ENCODE measurements at regions not wholly inside any gene's neighbourhood (a gene's known extent, or its start where the extent isn't known, plus 50 kb on each side); places are given as distances from the start of the nearest gene placed in this dataset.

DNA sequence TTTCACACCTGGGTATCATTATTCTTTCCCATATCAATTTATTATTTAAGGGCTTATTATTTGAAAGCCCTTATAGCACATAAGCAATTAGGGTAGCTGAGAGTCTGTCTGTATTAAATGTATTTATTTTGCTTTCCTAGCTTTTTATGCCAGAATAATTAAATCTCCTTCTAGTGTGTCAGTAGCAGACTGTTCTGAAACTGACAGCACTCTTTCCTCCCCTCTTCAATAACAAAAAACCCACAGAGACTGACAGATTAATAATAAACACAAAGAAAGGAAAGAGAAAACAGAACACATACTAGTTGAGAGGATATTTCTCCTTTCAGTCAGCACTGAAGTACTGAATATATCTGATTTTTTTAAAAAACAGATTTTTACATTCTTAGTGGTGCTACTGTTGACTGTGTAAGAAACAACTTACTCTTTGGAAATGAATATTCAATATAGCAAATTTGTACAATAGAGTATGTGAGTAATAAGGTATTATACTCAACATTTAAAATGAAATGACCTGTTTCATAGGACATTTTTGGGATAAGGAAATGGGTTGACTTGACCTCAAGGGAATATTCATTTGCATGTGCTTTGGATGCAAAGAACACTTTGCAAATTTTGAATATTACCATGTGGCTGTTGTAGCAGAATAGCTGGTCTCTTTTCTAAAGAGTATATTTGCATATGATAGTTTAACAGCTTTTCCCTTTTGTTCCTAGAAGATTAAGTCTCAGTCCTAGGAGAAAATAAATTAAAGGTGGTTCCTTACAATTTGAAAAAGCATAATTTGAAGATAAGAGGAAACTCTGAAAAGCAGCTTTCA lies 208.3 kb downstream of the SPATA31D1 start:
- no peak for ATAC-seq (ENCODE audit: poor library complexity)
- DNase-seq = no peak
- intact Hi-C loops (cut with DNase I) = no loop called here

- no peak for ATAC-seq (ENCODE audit: poor library complexity)
- no peak for DNase-seq
- intact Hi-C loops (cut with DNase I) = no loop called here
These were observed 212.6 kb downstream of the SPATA31D1 start for GRCh38 chr9:82201196-82201595.

DNA sequence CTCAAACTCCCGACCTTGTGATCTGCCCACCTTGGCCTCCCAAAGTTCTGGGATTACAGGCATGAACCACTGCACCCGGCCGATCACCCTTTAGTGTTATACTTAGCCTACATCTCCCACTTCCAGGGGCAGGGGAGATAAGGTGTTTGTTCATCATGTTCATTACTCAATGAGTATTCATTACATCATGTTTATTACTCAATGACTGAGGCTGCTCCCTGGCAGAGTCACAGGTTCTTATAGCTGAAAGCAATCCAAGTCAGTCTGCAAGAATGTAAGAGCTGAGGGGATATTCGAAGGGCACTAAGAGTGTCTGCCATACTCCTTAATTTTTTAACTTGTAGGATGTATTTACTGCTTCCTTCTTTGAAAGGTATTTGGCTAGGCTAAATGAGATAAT lies 214.2 kb downstream of the SPATA31D1 start:
- intact Hi-C loops (cut with DNase I) = no loop called here
- DNase-seq (no peak), ATAC-seq (ENCODE audit: poor library complexity) (no peak)

GRCh38 chr9:82206490-82206889 lies 217.9 kb downstream of the SPATA31D1 start:
- intact Hi-C loops (cut with DNase I) = no loop called here
- ATAC-seq (ENCODE audit: poor library complexity) (no peak), DNase-seq (no peak)

DNA sequence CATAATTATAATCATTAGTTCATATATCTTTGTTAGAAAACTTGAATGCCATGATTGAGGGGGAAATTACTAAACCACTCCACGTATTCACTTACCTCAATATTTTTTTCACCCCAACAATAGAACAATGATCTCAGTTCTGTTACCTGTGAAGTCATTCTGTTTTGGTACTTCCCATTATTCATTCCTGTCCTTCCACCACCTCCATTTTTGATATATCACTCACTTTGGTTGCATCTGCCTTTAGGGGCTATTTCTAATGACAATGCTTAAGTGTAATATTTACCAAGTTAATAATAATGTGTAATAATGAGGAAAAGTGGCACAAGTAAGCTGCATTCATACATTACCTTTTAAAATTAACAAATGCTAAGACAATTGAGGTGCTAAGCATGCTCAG lies 218.4 kb downstream of the SPATA31D1 start:
- DNase-seq (no peak), ATAC-seq (ENCODE audit: poor library complexity) (no peak)
- intact Hi-C loops (cut with DNase I) = no loop called here

- DNase-seq (no peak), ATAC-seq (ENCODE audit: poor library complexity) (no peak)
- intact Hi-C loops (cut with DNase I) = no loop called here
These were observed 220.3 kb downstream of the SPATA31D1 start for GRCh38 chr9:82208741-82209450.

DNA sequence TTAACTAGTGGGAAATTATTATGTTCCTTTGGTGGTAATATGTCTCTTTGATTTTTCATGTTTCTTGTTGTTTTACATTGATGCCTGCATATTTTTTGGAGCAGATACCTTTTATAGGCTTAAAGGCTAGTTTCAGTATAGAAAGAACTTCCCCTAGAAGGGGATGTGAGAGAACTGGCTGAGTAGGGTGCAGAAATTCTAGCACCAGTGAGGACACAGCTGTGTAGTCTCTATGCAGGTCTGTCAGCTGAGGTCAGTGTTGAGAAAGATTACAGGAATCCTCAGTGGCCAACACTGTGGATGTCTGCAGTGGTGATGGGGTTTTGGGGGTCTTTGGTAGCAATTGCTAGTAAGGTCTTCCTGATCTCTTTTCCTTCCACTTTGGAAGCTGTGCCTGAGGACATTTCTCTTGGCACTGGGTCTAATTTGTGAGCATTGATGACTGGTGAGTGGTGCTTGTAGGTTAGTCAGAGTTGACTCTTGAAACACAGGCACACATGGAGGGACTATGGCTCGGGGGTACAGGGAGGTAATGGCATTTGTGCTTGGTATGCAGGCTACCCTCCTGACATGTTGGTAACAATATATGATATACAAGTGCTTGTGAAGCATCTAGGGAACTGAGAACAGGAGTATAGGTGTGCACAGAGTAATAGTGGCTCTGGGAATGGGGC lies 221.4 kb downstream of the SPATA31D1 start:
- ATAC-seq (ENCODE audit: poor library complexity) (no peak), DNase-seq (no peak)
- intact Hi-C loops (cut with DNase I) = no loop called here

GRCh38 chr9:82212885-82213284 lies 224.3 kb downstream of the SPATA31D1 start:
- intact Hi-C loops (cut with DNase I) = no loop called here
- ATAC-seq (ENCODE audit: poor library complexity) (no peak), DNase-seq (no peak)

DNA sequence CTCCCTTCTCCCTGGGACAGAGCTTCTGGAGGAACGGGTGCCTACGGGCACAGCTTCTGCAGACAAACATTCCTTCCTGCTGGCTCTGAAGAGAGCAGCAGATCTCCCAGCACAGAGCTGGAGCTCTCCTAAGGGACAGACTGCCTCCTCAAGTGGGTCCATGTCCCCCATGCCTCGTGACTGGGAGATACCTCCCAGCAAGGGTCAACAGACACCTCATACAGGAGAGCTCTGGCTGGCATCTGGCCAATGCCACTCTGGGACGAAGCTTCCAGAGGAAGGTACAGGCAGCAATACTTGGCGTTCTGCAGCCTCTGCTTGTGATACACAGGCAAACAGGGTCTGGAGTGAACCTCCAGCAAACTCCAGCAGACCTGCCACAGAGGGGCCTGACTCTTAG lies 227.9 kb downstream of the SPATA31D1 start:
- no peak for DNase-seq
- intact Hi-C loops (cut with DNase I) = no loop called here
- ATAC-seq (ENCODE audit: poor library complexity) = no peak

GRCh38 chr9:82223442-82223841 lies 234.9 kb downstream of the SPATA31D1 start:
- ATAC-seq (ENCODE audit: poor library complexity) (no peak), DNase-seq (no peak)
- intact Hi-C loops (cut with DNase I) = no loop called here

GRCh38 chr9:82231411-82231810 lies 242.8 kb downstream of the SPATA31D1 start:
- no peak for ATAC-seq (ENCODE audit: poor library complexity)
- intact Hi-C loops (cut with DNase I) = no loop called here
- no peak for DNase-seq

- no peak for DNase-seq
- intact Hi-C loops (cut with DNase I) = no loop called here
- no peak for ATAC-seq (ENCODE audit: poor library complexity)
These were observed 245.8 kb downstream of the SPATA31D1 start for GRCh38 chr9:82234160-82234943.

DNA sequence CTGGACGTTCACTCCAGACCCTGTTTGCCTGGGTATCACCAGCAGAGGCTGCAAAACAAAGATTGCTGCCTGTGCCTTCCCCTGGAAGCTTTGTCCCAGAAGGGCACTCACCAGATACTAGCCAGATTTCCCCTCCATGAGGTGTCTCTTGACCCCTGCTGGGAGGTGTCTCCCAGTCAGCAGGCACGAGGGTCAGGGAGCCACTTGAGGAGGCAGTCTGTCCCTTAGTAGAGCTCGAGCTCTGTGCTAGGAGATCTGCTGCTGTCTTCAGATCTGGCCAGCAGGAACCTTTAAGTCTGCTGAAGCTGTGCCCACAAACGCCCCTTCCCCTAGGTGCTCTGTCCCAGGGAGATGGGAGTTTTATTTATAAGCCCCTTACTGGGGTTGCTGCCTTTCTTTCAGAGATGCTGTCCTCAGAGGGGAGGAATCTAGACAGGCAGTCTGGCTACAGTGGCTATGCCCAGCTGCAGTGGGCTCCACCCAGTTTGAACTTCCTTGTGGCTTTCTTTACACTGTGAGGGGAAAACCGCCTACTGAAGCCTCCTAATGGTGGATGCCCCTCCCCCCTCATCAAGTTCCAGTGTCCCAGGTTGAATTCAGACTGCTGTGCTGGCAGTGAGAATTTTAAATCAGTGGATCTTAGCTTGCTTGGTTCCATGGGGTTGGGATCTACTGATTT lies 253.9 kb downstream of the SPATA31D1 start:
- ATAC-seq (ENCODE audit: poor library complexity) = no peak
- no peak for DNase-seq

DNA sequence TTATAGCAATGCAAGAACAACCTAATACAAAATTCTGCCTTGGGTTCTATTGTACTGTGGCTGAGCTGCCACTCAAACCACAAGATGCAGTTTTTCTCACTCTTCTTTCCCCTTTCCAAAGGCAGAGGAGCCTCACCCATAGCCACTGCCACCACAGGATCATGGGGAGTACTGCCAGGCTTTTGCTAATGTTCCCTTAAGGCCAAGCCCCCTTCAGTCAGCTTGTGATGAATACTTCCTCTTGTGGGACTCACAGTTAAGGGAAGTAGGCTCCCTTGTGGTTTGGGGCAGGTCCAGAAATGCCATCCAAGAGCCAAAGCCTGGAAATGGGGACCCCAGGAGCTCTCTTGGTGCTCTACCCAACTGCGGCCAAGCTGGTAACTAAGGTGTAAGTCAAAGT lies 258.7 kb downstream of the SPATA31D1 start:
- intact Hi-C loops (cut with DNase I) = no loop called here
- ATAC-seq (ENCODE audit: poor library complexity) = no peak
- no peak for DNase-seq

More for the DNA sequence above, 253.9 kb downstream of the SPATA31D1 start:
- intact Hi-C loops (cut with DNase I) = no loop called here

- ATAC-seq (ENCODE audit: poor library complexity) (no peak), DNase-seq (no peak)
- intact Hi-C loops (cut with DNase I) = no loop called here
These were observed 263.5 kb downstream of the SPATA31D1 start for GRCh38 chr9:82252116-82252515.

DNA sequence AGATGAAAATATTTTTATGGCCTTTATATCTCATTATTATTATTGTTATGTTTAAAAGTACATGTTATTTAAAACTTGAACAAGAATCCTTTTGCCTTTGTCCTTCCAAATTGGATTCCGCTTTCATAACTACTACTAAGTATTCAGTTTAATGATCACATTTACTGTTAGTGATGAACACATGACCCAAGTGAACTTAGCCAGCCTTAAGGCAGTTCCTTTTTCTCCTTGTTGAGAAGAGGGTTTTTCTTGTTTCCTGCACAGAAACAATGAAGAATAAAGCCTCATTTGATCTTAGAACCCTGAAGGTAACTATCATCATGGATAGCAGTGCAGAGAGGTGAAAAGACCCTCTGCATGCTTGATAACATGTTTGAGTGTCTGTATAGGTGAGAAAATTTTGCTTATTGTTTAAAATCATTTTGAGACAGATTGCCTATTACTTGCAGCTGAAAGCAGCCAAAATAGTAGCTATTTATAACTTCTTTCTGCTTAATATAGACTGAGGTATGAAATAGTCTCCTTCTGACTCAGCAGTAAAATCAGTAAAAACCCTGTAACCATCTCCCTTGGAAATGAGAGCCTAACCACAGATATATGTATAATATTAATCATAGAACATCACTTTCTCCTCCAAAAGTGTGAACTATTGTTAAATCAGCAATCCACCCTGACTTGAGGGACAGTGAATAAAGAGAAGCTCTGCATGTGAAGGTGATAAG lies 266.2 kb downstream of the SPATA31D1 start:
- no peak for ATAC-seq (ENCODE audit: poor library complexity)

DNA sequence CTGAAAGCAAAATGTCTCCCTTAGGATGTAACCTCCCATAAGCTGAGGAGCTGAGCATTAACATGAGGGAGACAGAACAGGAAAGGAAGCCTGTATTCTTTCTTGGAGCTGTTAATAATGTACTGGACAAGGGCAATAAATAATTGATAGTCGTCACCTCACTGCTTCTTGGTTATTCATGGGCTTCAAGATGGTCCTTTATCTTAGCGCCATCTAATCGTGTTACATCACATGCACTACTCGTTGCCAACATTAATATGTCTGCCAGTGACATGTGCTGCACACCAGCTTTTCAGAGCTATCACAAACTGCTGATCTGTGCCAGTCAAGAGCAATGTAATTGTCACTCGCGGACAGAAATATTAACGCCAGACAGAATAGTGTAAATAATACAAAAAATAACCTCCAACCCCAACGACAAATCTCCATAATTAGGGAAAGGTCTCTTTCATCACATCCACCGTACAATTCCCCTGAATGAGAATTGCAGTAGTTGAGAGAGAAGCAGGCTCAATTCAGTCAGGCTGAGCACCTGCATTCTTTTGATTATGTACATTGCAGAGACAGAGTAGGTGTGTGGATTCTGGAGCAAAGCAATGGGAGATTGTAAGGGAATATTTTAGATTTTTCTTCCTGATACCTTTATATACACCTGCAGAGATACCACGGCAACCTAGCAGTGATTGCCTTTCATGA lies 267.1 kb downstream of the SPATA31D1 start:
- ATAC-seq (ENCODE audit: poor library complexity) = no peak
- no peak for DNase-seq
- intact Hi-C loops (cut with DNase I) = no loop called here

More for the DNA sequence above, 266.2 kb downstream of the SPATA31D1 start:
- DNase-seq = no peak
- intact Hi-C loops (cut with DNase I) = no loop called here
